Natural killer cell (primary cell): ENCODE measurements at regions not wholly inside any gene's neighbourhood (a gene's known extent, or its start where the extent isn't known, plus 50 kb on each side); places are given as distances from the start of the nearest gene placed in this dataset.

Experiments used
- ATAC-seq, 3 donors: fragments of 150-1000 bp in 2 of 3; fragments of 200-7000 bp in 1 of 3; cut with Tn5 transposase; 1 replicate in 1 of 3; 2 replicates in 2 of 3; pipeline ENCODE4 v1.10.0; 2021; ENCODE audit warnings: mild to moderate bottlenecking in 2 of 3, moderate library complexity in 2 of 3
- DNase-seq, 2 donors: peaks; one replicate each; pipeline versions ENCODE4 v3.0.0 to v3.0.0-alpha.2; 2013 to 2021; ENCODE audit warnings: mixed read lengths in 1 of 2
- H3K27ac ChIP-seq: one replicate; pipeline ENCODE4 v1.5.1; 2013; ENCODE audit warnings: mild to moderate bottlenecking, low read length
- H3K27me3 ChIP-seq: one replicate; pipeline ENCODE4 v1.6.1; 2013; ENCODE audit warnings: low read length; ENCODE audit not compliant: control insufficient read depth, insufficient read depth
- H3K36me3 ChIP-seq: one replicate; pipeline ENCODE4 v1.6.1; 2013; ENCODE audit warnings: low read length; ENCODE audit not compliant: control insufficient read depth, insufficient read depth
- H3K4me1 ChIP-seq: one replicate; pipeline ENCODE4 v1.6.1; 2013; ENCODE audit warnings: low read length; ENCODE audit not compliant: control insufficient read depth, insufficient read depth
- H3K4me3 ChIP-seq: one replicate; pipeline ENCODE4 v1.5.1; 2013; ENCODE audit warnings: low read length
- H3K9me3 ChIP-seq: one replicate; pipeline ENCODE4 v1.6.1; 2013; ENCODE audit warnings: low read length; ENCODE audit not compliant: control insufficient read depth, insufficient read depth
- H3K27ac Mint-ChIP-seq, 2 donors: one replicate each; pipeline ENCODE4 v1.8.0; 2022; ENCODE audit warnings: mild to moderate bottlenecking in 2 of 2, mixed read lengths in 2 of 2, moderate library complexity in 1 of 2
- H3K27me3 Mint-ChIP-seq, 2 donors: one replicate each; pipeline ENCODE4 v1.8.0; 2022; ENCODE audit warnings: low read depth in 2 of 2, mixed read lengths in 2 of 2
- H3K36me3 Mint-ChIP-seq: one replicate; pipeline ENCODE4 v1.8.0; 2022; ENCODE audit warnings: mixed read lengths
- H3K4me1 Mint-ChIP-seq, 2 donors: one replicate each; pipeline ENCODE4 v1.8.0; 2022; ENCODE audit warnings: mixed read lengths in 2 of 2
- H3K4me3 Mint-ChIP-seq: one replicate; pipeline ENCODE4 v1.8.0; 2022; ENCODE audit warnings: mild to moderate bottlenecking, moderate library complexity, mixed read lengths
- H3K9me3 Mint-ChIP-seq, 2 donors: one replicate each; pipeline ENCODE4 v1.8.0; 2022; ENCODE audit warnings: mixed read lengths in 2 of 2
- WGBS: methylation state at CpG from one replicate; pipeline ENCODE4 v1.1.7; 2013; ENCODE audit warnings: missing lambda C conversion rate; ENCODE audit not compliant: insufficient coverage; 5-methylcytosine and 5-hydroxymethylcytosine counted together
- intact Hi-C: fragments of 100-400 bp; cut with micrococcal nuclease; formaldehyde crosslinking; loops from one replicate; pipeline ENCODE4 v1.14.2; 2022
- TF ChIP-seq, protein P1 (sequence below): fragments of 200-600 bp; IDR thresholded peaks from one replicate; pipeline ENCODE4 v1.8.0; 2022; ENCODE audit warnings: antibody characterized with exemption

GRCh38 chr7:9175871-9176270 is 742.5 kb downstream of the NXPH1 start:
- Histone ChIP-seq H3K9me3 (peaks cover 8% of the 10 kb centered on the region), H3K4me1 (no peaks in the 10 kb centered on the region), H3K4me3 (no peak overlapping the region), H3K27ac (no peak overlapping the region), H3K27me3 (no peaks in the 10 kb centered on the region), H3K36me3 (no peaks in the 10 kb centered on the region)
- TF ChIP-seq, protein P1, sequence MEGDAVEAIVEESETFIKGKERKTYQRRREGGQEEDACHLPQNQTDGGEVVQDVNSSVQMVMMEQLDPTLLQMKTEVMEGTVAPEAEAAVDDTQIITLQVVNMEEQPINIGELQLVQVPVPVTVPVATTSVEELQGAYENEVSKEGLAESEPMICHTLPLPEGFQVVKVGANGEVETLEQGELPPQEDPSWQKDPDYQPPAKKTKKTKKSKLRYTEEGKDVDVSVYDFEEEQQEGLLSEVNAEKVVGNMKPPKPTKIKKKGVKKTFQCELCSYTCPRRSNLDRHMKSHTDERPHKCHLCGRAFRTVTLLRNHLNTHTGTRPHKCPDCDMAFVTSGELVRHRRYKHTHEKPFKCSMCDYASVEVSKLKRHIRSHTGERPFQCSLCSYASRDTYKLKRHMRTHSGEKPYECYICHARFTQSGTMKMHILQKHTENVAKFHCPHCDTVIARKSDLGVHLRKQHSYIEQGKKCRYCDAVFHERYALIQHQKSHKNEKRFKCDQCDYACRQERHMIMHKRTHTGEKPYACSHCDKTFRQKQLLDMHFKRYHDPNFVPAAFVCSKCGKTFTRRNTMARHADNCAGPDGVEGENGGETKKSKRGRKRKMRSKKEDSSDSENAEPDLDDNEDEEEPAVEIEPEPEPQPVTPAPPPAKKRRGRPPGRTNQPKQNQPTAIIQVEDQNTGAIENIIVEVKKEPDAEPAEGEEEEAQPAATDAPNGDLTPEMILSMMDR = no peak
- H3K9me3 Mint-ChIP-seq = peaks cover 23 to 27% of the 10 kb centered on the region in 2 donors
- no peaks in the 10 kb centered on the region for H3K4me1 Mint-ChIP-seq
- no peaks in the 10 kb centered on the region for H3K36me3 Mint-ChIP-seq
- no peak for ATAC-seq
- WGBS = 10% methylated on average over 1 of the region's 3 CpGs
- H3K4me3 Mint-ChIP-seq = no peak overlapping the region
- H3K27me3 Mint-ChIP-seq = no peaks in the 10 kb centered on the region
- H3K27ac Mint-ChIP-seq = no peak overlapping the region
- intact Hi-C loops = no loop called here
- no peak for DNase-seq

DNA sequence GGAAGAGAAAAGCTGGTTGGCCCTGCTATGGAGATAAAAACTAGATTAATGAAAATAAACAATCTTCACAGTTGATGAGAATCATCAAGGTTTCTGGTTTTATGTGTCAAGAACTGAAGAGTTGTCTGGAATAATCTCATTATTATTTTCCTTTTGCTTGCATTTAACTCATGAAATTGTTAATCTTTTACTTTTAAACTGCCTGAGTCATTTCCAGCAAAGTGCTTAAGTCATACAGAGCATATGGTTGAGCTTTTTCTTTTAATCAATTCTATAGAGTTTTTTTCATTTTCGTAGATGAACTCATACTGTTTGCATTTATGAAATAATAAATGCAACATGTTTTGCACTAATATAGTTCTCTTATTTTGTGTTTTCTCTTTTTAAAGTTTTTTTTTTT is 747.9 kb downstream of the NXPH1 start:
- WGBS = no CpG with 5 or more reads among the region's 1 CpG
- H3K36me3 ChIP-seq = no peaks in the 10 kb centered on the region
- H3K27me3 ChIP-seq = no peaks in the 10 kb centered on the region
- Mint-ChIP-seq H3K4me1 (no peaks in the 10 kb centered on the region), H3K36me3 (no peaks in the 10 kb centered on the region), H3K9me3 (peaks cover 17 to 27% of the 10 kb centered on the region in 2 donors), H3K27me3 (no peaks in the 10 kb centered on the region), H3K27ac (no peak overlapping the region), H3K4me3 (no peak overlapping the region)
- intact Hi-C loops = no loop called here
- H3K9me3 ChIP-seq = no peaks in the 10 kb centered on the region
- DNase-seq = no peak
- H3K27ac ChIP-seq = no peak overlapping the region
- H3K4me1 ChIP-seq = no peaks in the 10 kb centered on the region
- TF ChIP-seq, protein P1 = no peak
- no peak for ATAC-seq
- H3K4me3 ChIP-seq = no peak overlapping the region

GRCh38 chr7:9186730-9187129 is 753.3 kb downstream of the NXPH1 start:
- H3K27me3 ChIP-seq = no peaks in the 10 kb centered on the region
- Mint-ChIP-seq H3K4me3 (no peak overlapping the region), H3K36me3 (no peaks in the 10 kb centered on the region), H3K27me3 (no peaks in the 10 kb centered on the region), H3K27ac (no peak overlapping the region), H3K9me3 (peaks cover 10 to 22% of the 10 kb centered on the region in 2 donors), H3K4me1 (no peaks in the 10 kb centered on the region)
- intact Hi-C loops = no loop called here
- WGBS = no CpG with 5 or more reads among the region's 4 CpGs
- ATAC-seq (no peak), DNase-seq (no peak)
- H3K4me3 ChIP-seq = no peak overlapping the region
- no peaks in the 10 kb centered on the region for H3K9me3 ChIP-seq
- no peaks in the 10 kb centered on the region for H3K36me3 ChIP-seq
- H3K27ac ChIP-seq = no peak overlapping the region
- TF ChIP-seq, protein P1 = no peak
- H3K4me1 ChIP-seq = no peaks in the 10 kb centered on the region

- H3K36me3 Mint-ChIP-seq = no peaks in the 10 kb centered on the region
- no peaks in the 10 kb centered on the region for H3K4me1 Mint-ChIP-seq
- peaks cover 10 to 25% of the 10 kb centered on the region in 2 donors for H3K9me3 Mint-ChIP-seq
- H3K4me1 ChIP-seq = no peaks in the 10 kb centered on the region
- no peaks in the 10 kb centered on the region for H3K27me3 ChIP-seq
- no peak for ATAC-seq
- H3K4me3 Mint-ChIP-seq = no peak overlapping the region
- WGBS = 84% methylated on average over 9 of the region's 9 CpGs
- no peak overlapping the region for H3K27ac Mint-ChIP-seq
- no peak overlapping the region for H3K4me3 ChIP-seq
- no peaks in the 10 kb centered on the region for H3K27me3 Mint-ChIP-seq
- no peak overlapping the region for H3K27ac ChIP-seq
- DNase-seq = no peak
- no peaks in the 10 kb centered on the region for H3K9me3 ChIP-seq
- TF ChIP-seq, protein P1 = no peak
- intact Hi-C loops = no loop called here
- no peaks in the 10 kb centered on the region for H3K36me3 ChIP-seq
Measured at GRCh38 chr7:9189703-9190102, 756.3 kb downstream of the NXPH1 start.
